GM21576 (cell line): ENCODE measurements at regions not wholly inside any gene's neighbourhood (a gene's known extent, or its start where the extent isn't known, plus 50 kb on each side); places are given as distances from the start of the nearest gene placed in this dataset.
"Not testable (repeated sequence)": the region's sequence is repeated elsewhere in the genome, so short reads cannot be mapped to it uniquely, and the experiment has no call there.

Source experiments
- ATAC-seq: cut with Tn5 transposase; IDR thresholded peaks from one replicate; pipeline ENCODE4 v1.9.1; 2021; ENCODE audit warnings: mild to moderate bottlenecking, moderate library complexity; ENCODE audit not compliant: unreplicated experiment

DNA sequence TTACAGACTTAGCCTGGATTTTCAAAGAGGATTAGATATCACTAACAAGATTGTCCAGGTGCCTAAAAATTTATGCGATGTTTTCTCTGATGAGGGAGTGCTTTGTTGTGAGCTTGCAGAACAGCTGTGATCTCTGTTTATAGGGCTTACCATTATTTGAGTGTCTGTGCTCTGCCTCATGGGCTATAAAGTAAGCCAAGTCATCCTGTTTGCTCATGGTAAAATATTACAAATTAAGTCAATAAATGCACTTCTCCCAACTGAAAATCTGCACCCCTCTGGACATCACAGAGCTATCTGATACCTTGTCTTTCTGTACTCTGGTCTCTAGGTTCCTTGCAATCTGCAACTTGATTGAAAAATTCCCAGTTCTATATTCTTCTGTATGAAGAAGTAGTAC is 293.4 kb upstream of the ACTBL2 start:
- ATAC-seq = no peak

- no peak for ATAC-seq
These were observed 291.8 kb upstream of the ACTBL2 start for GRCh38 chr5:57774439-57774838.

GRCh38 chr5:57772512-57772911 is 289.9 kb upstream of the ACTBL2 start:
- no peak for ATAC-seq

- no peak for ATAC-seq
These were observed 287.4 kb upstream of the ACTBL2 start for GRCh38 chr5:57770039-57770438.

- ATAC-seq = no peak
These were observed 286.1 kb upstream of the ACTBL2 start for GRCh38 chr5:57768745-57769144.

DNA sequence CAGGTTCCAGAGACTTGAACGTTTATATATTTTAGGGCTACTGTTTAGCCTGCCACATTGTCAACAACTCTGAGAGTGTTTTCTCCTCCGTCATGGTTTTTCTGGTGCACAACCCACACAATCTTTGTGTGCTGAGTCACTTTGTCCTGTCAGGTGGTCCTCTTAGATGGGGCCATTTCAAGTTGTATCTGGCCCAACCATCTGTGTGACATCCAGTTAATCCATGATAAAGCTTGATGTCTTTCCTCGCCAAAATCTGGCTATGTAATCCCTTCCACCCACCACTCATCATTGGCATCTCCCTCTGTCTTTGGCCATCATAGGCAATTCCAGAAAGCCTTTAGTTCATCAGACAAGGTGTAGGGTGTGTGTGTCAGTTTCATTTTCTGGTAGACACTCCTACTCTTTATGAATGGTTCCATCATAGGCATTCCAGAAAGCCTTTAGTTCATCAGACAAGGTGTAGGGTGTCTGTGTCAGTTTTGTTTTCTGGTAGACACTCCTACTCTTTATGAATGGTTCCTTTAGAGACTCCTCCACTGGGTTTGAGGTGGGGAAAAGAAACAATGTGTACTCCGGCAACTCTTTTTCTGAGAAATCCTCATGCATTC is 282.0 kb upstream of the ACTBL2 start:
- no peak for ATAC-seq

GRCh38 chr5:57761513-57761912 is 278.9 kb upstream of the ACTBL2 start:
- no peak for ATAC-seq

- no peak for ATAC-seq
These were observed 272.0 kb upstream of the ACTBL2 start for GRCh38 chr5:57754616-57755015.

DNA sequence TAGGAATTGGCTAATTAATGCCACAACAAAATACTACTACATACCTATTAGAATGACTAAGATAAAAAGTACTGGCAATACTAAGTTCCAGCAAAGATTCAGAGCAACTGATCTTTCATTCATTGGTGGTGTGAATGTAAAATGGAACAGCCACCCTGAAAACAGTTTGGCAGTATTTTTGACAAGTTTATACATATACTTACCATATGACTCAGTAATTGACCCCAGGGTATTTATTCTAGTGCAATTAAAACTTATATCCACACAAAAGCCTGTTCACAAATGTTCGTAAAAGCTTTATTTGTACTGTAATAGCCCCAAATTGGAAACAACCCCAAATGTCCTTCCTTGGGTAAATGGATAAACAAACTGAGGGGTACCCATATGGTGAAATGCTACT is 270.8 kb upstream of the ACTBL2 start:
- no peak for ATAC-seq

DNA sequence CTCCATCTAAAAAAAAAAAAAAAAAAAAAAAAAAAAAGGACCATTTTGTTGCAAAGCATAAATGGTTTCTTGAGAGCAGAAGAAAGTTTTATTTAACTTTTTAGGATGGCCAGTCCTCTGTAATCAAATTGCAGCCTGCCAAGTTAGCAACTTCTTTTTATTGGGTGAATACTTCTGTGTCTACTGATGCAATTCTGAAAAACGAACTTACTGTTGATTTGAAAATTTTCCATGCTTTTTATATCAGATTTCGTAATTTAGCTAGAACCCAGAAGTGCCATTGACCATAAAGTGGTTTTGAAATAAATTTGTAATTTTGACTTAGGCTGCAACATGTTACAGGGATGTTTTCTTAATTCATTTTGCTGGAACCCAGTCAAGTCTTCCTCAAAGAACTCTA is 269.1 kb upstream of the ACTBL2 start:
- ATAC-seq = no peak

DNA sequence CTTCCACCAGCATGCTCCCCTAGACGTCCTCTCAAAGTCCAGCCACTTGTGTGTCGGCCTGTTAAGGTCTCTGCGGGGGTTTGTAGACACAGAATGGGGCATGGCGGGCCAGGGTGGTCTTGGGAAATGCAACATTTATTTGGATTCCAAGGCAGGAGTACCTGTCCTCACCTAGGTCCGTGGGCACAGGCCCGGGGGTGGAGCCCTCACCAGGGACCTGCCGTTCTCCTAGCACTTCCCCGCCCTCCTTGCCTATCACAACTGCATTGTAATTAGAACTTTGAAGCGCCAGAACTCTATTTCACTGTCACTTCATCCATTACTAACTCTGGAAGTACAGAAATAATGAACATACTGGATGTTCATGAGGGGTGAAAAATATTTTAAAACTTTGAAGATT is 268.3 kb upstream of the ACTBL2 start:
- ATAC-seq = no peak

DNA sequence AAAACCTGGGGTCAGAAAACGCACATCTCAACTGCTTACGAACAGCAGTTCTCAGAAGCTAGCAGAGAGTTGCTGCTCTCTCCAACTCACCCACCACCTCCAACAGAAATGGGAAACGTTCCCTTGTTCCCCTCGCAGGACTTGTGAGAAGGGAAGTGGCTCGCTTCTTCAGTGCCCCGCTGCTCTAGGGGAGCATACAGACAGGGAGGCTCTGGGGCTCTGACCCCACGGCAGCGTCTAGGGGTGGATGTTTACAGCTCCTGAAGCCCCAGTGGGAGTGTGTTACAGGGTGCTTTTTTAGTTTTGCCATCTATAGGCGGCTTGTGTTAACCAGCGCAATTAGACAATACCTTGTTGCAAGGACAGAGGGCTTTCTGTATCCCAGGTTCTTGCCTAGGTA is 267.7 kb upstream of the ACTBL2 start:
- no peak for ATAC-seq

DNA sequence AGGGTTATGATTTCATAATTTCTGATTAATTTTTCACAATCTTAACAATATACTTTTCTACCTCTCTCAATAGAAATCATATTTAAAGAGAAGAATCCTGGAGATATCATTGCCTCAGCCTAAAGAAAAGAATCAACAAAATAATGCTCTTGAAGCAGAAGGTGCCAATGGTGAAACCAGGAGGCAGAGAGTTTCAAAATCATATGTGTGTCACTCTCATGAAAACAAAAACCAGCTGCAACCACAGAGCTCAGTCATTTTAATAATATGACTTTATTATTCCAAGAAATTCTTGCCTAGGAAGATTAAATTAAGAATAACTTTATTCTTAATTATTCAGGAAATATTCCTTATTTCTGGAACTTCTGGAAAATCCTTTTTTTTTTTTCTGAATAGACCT is 266.8 kb upstream of the ACTBL2 start:
- no peak for ATAC-seq

DNA sequence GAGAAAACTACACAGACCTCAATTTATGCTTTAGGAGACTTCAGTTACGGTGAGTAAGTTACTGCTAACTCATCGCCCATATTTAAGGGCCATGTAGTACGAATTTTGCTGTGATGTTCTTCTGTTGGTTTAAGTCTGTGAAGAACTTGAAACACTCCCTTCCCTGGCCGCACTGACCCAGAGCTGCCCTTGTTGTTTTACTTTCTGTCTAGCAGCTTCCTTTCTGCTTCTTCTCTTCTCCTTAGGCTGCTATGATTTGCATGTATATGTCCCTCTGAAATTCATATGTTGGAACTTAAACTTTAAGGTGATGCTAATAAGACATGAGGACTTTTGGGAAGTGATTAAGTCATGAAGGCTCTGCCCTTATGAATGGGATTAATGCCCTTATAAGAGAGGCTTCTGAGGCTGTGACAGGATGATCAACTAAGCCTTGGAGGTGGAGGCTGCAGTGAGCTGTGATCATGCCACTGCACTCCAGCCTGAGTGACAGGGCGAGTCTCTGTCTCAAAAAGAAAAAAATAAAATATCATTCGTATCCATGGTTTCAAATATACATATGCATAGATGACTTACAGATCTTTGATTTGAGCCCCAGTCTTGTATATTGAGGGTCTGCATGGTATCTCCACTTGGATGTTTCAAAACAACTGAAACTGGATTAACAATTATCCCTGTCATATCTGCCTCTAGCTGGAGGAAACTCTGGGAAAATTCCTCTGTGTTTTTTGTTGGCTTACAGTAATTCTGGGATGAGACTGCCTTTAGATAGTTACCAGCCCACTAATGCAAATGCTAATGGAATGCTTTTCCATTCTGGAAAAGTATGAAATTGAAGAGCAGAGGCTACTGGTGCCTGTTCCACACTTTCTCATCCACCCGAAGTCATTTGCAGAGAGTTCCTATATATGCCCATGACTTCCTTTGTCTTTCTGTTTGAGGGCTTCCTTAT is 263.4 kb upstream of the ACTBL2 start:
- no peak for ATAC-seq

GRCh38 chr5:57745029-57745428 is 262.4 kb upstream of the ACTBL2 start:
- ATAC-seq = no peak

- ATAC-seq = no peak
These were observed 258.7 kb upstream of the ACTBL2 start for GRCh38 chr5:57741336-57741735.

DNA sequence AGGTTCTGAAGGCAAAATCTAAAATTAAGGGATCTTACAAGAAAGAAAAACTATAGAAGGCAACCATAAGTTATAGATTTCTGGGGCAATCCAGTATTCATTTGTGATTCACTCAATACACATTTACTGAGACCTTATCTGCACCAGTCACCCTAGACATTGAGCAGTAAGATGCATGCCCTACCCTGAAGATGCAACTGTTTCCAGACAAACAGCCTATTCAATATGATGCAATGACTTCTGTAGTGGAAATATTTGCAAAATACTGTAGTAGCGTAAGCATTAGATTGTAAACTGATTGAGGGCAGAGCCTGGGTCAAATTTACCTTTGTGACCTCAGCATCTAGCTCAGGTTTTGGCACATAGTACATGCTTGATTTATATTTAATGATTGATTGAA is 256.2 kb upstream of the ACTBL2 start:
- no peak for ATAC-seq

DNA sequence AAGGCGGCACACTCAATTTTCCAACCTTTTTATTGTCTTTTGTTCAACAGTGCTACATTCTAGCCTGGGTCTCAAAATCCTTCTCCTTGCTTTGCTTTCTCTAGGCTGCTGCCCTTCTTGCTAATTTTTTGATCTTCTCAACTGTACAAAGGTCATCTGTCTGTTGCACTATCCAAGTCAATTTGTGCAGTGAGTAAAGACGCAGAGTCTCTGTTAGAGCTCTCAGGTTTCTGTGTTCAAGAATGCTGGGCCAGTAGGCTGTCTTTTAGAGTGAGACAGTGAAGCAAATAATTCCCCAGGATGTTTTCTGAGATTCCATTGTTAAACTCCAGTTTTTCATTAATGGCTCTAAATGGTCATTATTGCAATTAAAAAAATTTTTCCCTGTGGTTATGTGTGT is 255.7 kb upstream of the ACTBL2 start:
- no peak for ATAC-seq

DNA sequence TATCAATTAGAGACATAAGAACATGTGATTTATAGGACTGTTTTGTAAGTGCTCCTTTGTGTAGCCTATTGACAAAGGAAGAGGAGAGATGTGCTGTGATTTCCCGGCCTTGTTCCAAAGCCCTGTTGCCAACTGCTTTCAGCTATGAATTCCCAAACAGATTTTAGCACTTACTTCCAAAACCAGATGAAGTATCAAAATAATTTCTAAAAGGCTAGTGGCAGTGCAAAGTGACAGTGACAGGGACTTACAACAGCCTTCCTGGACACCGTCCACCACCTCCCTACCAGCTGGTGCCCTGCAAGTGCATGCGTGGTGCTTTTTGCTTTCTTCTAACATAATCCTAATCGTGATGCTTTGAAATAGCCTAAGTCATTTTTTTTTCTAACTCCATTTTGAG is 254.1 kb upstream of the ACTBL2 start:
- ATAC-seq = no peak

GRCh38 chr5:57735279-57736153 is 252.9 kb upstream of the ACTBL2 start:
- ATAC-seq = not testable (repeated sequence)

- no peak for ATAC-seq
These were observed 251.7 kb upstream of the ACTBL2 start for GRCh38 chr5:57734296-57734695.
